ENCODE measurements at regions not wholly inside any gene's neighbourhood (a gene's known extent, or its start where the extent isn't known, plus 50 kb on each side); places are given as distances from the start of the nearest gene placed in this dataset.

DNA sequence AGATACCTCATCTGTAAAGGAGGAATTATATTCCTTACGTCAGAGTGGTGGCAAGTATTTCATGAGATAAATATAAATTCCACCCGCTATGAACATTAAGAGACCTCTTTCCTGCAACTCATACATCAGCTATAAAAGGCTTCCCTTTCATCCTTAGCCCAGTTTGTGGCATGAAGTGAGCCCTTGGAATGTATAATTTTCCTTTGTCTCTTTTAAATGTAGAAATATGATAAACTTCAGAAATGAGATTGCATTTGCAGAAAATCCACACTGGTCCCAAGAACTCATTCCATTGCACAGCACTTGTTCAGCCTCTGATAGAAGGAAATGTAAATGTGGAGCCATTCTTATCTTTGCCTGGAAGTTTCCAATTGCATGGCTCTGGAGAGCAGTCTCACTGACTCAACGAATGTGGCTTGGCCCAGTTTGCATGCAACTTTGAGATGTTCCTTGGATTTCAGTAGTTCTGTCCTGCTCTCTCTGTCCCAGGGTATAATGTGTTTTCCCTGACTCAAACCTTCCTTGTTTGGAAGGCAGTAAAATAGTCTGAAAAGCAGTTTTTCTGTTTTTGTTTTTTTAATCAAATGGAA lies 746.4 kb downstream of the CDH11 start:
- no peak for DNase-seq
- Histone ChIP-seq H3K27me3 (no peaks in the 10 kb centered on the region), H3K27ac (no peak overlapping the region), H3K9me3 (no peaks in the 10 kb centered on the region), H3K4me3 (no peak overlapping the region), H3K4me1 (peaks cover 0 to 7% (median 0%) of the 10 kb centered on the region in 4 donors), H3K36me3 (no peaks in the 10 kb centered on the region)
- intact Hi-C loops (cut with DNase I; ENCODE audit: low total_unique reads), result no loop called here
- TF ChIP-seq, protein P1, sequence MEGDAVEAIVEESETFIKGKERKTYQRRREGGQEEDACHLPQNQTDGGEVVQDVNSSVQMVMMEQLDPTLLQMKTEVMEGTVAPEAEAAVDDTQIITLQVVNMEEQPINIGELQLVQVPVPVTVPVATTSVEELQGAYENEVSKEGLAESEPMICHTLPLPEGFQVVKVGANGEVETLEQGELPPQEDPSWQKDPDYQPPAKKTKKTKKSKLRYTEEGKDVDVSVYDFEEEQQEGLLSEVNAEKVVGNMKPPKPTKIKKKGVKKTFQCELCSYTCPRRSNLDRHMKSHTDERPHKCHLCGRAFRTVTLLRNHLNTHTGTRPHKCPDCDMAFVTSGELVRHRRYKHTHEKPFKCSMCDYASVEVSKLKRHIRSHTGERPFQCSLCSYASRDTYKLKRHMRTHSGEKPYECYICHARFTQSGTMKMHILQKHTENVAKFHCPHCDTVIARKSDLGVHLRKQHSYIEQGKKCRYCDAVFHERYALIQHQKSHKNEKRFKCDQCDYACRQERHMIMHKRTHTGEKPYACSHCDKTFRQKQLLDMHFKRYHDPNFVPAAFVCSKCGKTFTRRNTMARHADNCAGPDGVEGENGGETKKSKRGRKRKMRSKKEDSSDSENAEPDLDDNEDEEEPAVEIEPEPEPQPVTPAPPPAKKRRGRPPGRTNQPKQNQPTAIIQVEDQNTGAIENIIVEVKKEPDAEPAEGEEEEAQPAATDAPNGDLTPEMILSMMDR (IDR thresholded peaks at IDR 0.05), result no peak

GRCh38 chr16:64370112-64370511 lies 751.8 kb downstream of the CDH11 start:
- H3K9me3 ChIP-seq, result no peaks in the 10 kb centered on the region
- H3K4me3 ChIP-seq, result no peak overlapping the region
- no peaks in the 10 kb centered on the region for H3K4me1 ChIP-seq
- intact Hi-C loops (cut with DNase I; ENCODE audit: low total_unique reads), result no loop called here
- no peak for DNase-seq
- no peak overlapping the region for H3K27ac ChIP-seq
- H3K36me3 ChIP-seq, result no peaks in the 10 kb centered on the region
- no peaks in the 10 kb centered on the region for H3K27me3 ChIP-seq
- TF ChIP-seq, protein P1 (IDR thresholded peaks at IDR 0.05), result no peak

GRCh38 chr16:64365448-64365931 lies 756.4 kb downstream of the CDH11 start:
- Histone ChIP-seq H3K36me3 (no peaks in the 10 kb centered on the region), H3K4me1 (no peaks in the 10 kb centered on the region), H3K27ac (no peak overlapping the region), H3K9me3 (no peaks in the 10 kb centered on the region), H3K4me3 (no peak overlapping the region), H3K27me3 (no peaks in the 10 kb centered on the region)
- no peak for DNase-seq
- TF ChIP-seq, protein P1 (IDR thresholded peaks at IDR 0.05), result no peak
- intact Hi-C loops (cut with DNase I; ENCODE audit: low total_unique reads), result no loop called here

DNA sequence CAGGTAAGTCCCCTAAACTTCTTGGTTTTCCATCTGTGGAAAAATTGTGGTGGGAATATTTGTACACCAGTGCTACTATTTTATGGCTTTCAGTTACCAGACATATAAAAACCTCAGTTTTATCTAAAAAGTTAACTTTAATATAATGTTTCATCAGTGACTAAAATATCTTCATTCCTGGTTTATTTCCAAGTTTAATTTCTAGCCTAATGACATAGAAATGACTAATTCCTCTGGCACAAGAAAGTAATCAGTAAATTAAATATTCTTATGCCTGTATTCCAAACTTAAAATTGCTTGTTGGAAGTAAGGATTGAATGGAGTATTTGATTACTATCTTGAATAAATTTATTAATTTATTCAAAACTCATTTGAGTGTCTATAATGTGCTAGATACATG lies 757.0 kb downstream of the CDH11 start:
- intact Hi-C loops (cut with DNase I; ENCODE audit: low total_unique reads), result no loop called here
- DNase-seq, result no peak

DNA sequence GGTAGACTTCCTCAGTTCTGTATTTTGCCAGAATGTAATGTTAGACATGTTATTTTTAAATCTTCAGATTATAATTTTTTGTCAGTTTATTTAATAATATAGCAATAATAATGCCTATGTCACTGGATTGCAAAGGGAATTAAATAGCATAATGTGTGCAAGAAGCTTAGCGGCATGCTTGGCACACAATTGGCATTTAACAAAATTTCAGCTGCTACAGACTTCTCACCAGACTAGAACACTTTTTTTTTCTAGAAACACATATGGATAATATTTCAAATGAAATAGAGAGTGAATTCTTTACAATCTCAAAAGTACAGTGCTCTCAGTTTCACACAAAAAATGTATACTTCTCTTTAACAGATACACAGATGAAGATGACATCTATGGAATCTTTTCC lies 757.4 kb downstream of the CDH11 start:
- no peaks in the 10 kb centered on the region for H3K4me1 ChIP-seq
- intact Hi-C loops (cut with DNase I; ENCODE audit: low total_unique reads), result no loop called here
- no peak overlapping the region for H3K4me3 ChIP-seq
- no peaks in the 10 kb centered on the region for H3K9me3 ChIP-seq
- no peak for DNase-seq
- H3K27me3 ChIP-seq, result no peaks in the 10 kb centered on the region
- H3K27ac ChIP-seq, result no peak overlapping the region
- TF ChIP-seq, protein P1 (IDR thresholded peaks at IDR 0.05), result no peak
- no peaks in the 10 kb centered on the region for H3K36me3 ChIP-seq

More for the DNA sequence above, 757.0 kb downstream of the CDH11 start:
- Histone ChIP-seq H3K27me3 (no peaks in the 10 kb centered on the region), H3K4me3 (no peak overlapping the region), H3K9me3 (no peaks in the 10 kb centered on the region), H3K36me3 (no peaks in the 10 kb centered on the region), H3K4me1 (no peaks in the 10 kb centered on the region), H3K27ac (no peak overlapping the region)
- TF ChIP-seq, protein P1 (IDR thresholded peaks at IDR 0.05), result no peak

DNA sequence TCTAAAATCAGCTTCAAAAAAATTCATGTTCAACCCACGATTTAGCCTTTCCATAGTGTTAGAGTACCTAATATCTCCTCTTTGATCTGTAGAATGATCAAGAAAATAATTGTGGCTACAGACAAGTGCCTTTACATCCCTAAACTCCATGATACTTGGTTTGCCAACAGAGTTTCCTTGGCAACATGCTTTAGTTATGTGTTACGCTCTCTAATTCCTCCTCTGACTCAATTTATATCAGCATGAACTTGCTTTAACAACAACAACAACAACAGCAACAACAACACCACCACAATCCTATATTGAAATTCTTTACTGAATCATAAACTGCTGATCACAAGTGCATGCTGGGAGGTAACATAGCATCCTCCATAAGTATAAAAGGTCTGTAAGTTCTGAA lies 757.8 kb downstream of the CDH11 start:
- Histone ChIP-seq H3K27ac (no peak overlapping the region), H3K27me3 (no peaks in the 10 kb centered on the region), H3K9me3 (no peaks in the 10 kb centered on the region), H3K36me3 (no peaks in the 10 kb centered on the region), H3K4me1 (no peaks in the 10 kb centered on the region), H3K4me3 (no peak overlapping the region)
- no peak for DNase-seq
- TF ChIP-seq, protein P1 (IDR thresholded peaks at IDR 0.05), result no peak
- intact Hi-C loops (cut with DNase I; ENCODE audit: low total_unique reads), result no loop called here

Data from tibial artery (tissue), 4 donors.